ENCODE measurements at regions not wholly inside any gene's neighbourhood (a gene's known extent, or its start where the extent isn't known, plus 50 kb on each side); places are given as distances from the start of the nearest gene placed in this dataset.
"Not testable (repeated sequence)": the region's sequence is repeated elsewhere in the genome, so short reads cannot be mapped to it uniquely, and the experiment has no call there.

DNA sequence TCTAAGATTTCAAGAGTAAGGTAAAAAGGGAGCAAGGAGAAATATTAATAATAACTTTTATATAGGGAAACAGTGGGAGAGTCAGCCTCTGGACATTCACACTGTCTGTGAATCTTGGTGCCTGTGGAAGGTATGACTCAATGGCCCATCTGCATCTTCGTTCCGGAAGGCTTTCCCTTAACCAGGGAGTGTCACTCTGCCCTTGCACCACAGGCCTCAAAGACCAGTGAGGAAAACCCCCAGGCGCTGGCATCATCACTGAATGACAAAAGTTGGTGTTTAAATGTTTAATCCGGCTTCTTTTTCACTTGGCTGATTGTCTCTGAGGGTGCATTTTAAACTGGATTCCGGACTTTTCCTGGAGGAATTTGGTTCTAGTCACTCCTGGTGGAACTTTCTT lies 522.4 kb upstream of the TLE4 start:
- no peak for DNase-seq

DNA sequence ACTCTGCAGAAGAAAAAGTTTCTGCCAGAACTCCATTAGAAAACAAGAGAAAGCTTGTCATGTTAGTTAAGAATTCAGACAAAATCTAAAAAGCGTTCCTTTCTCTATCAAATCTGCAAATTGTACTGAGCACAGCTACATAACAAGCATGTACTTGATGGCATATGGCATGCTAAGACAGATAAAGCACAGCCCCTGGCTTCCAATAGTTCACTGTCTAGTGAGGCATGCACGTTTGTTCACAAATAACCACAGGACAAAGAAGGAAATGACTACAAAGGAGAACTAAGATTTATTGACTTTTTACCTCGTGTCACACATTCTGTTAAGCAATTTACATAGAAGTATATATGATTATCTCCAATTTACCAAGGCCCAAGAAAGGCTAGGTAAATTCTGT lies 518.2 kb upstream of the TLE4 start:
- DNase-seq = no peak

DNA sequence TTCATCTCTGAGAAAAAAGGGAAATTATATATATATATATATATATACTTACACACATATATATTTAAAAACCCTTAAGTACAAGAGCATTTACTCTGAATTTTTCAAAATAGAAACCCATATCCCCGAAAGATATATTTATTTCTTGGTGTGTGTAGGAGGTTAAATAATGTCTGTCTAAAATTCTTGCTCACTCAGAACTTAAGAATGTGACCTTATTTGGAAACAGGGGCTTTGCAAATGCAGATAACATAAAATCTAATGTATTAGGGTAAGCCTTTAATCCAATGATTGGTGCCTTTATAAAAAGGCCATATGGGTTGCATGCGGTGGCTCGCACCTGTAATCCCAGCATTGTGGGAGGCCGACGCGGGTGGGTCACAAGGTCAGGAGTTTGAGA lies 517.3 kb upstream of the TLE4 start:
- no peak for DNase-seq

DNA sequence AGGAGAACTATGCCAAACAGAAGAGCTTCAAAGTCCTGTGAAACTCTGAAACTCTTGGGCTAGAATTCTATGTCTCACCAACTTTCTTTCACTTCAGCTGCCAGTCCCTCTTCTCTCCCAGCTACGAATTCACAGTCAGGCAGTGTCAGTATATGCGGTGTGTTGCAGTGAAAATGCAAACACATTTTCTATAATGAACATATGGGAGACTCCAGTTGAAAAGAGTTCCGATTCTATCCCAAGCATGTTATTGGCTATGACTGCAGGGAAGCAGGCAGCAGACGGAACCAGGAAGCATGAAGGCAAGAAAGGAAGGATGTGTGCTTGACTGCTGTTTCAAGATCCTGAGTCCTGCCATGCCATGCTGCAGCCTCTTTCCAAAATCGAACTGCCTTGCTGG lies 515.7 kb upstream of the TLE4 start:
- no peak for DNase-seq

DNA sequence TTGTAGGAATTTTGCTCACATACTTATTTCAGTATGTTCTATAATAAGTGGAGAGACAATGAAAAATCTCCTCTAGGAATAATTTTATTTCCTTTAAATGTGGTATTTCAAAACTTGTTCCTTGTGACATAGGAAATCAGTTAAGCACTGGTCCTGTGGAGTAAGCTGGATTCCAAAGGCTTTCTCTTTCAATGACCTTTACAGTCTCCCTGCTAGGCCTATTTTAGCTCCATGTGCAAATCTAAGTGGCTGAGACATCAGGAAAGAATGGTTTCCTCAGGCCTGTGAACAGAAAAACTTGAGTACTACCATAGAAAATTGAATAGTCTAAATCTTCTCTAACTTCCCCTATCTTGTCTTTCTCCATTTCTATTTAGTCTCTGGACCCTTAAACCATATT lies 514.2 kb upstream of the TLE4 start:
- no peak for DNase-seq

DNA sequence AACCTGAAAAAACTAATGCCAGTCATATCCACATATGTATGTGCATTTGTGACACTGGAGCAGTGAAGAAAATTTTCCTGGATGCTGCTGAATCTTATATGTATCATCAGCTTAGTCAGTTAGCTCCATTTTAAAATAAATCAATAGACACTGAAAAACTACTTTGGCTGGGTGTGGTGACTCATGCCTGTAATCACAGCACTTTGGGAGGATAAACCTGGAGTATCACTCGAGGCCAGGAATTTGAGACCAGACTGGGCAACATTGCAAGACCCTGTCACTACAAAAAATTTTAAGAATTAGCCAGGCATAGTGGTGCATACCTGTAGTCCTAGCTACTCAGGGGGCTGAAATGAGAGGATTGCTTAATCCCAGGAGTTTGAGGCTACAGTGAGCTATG lies 511.0 kb upstream of the TLE4 start:
- DNase-seq = no peak

DNA sequence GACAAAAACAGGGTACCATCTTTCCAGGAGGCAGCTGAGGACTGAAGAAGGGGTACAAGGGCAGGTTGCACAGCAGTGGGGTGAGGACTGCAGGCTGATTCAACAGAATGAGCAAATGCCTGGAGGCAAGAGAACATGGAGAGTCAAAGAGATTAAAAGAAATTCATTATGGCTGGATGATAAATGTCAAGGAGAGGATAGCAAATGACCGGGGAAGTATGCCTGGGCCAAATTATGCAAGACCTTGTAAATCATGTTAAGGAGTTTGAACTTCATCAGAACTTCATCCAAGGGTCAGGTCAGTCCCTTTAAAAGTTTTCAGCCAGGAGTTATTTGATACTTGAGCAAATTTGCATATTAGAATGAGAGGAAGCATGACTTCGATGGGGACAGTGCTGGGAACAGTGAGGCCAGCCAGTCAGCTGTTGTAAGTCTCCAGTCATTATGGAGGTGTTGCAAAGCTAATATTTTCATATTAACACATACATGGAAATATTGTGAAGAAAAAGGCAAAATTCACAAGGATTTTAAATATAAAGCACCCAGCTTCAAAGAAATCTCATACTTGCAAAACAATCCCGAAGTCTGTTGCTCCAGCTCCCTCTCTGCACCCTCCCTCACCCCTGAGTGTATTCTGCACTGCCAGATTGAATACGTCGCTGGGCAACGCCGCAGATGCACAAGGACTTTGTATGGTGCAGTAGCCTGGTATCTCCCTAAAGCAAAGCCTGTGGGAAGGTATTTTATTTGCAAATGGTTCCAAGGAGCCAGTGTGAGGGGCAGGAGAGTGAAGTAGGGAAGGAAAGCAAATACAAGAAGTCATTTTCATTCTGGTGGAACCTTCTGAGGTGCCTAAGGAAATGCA lies 509.8 kb upstream of the TLE4 start:
- DNase-seq = no peak

DNA sequence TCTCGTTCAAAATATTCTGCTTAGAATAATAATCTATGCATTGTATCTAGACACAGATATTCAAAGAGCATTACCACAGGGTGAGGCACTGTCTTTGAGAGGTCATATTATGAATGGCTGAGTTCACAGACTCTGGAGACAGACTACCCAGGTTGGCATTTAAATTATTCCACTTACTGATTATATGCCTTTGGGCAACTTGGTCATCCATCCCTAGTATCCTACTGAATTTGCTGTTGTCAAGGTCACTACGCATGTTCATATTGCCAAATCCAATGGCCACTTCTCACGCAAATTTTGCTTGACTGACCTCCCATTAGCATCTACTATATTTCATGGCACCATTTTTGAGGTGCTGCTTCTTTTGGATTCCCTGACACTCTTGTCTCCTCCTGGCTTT lies 498.6 kb upstream of the TLE4 start:
- no peak for DNase-seq

DNA sequence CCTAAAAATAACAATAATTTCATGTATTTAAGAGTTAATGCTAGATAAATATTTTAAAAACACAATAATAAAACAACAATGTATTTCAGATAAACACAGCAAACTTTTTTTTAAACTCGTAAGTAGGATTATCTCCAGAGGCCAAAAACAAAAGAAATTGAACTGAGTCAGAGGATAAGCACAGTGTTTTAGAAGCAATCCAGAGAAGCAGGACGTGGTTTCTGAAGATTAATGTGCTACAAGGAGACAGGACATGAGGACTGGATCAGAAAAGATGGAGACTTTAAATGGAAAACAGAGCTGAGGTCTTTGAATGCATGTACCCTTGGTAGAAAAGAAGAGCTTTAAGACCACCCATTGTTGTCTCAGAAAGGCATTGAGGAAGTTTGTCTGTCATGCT lies 491.2 kb upstream of the TLE4 start:
- no peak for DNase-seq

DNA sequence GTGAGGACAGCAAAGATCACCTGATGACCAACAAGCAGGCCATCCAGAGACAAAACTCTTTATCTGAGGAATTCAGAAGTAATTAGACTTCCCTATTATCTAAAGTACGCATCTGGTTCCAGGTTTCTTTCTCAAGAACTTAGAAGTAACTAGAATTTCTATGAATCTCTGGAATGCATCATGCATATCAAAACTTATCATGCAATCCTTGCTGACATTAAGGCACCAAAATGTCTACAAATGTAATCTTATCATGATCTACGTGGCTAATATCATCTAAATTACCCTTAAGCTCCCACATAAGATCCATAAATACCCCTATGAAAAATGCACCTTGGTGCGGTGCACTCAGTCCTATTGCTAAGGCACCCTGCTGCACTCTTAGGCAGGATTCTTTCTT lies 488.1 kb upstream of the TLE4 start:
- DNase-seq = no peak

DNA sequence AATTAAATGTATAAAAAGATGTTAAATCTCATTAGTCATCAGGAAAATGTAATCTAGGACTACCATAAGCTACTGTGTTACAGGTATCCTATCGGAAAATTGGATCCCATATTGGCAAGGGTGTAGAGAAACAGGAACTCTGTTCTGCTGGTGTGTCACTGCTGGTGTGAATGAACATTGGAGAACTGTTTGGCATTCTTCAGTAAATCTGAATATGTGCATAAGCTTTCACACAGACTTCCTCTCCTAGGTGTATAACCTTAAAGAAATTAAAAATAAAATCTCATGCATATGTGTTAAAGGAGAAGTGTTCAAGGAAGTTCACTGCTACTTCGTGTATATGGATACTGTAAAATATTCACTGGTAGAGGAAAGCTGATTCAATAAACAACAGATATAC lies 484.6 kb upstream of the TLE4 start:
- no peak for DNase-seq

DNA sequence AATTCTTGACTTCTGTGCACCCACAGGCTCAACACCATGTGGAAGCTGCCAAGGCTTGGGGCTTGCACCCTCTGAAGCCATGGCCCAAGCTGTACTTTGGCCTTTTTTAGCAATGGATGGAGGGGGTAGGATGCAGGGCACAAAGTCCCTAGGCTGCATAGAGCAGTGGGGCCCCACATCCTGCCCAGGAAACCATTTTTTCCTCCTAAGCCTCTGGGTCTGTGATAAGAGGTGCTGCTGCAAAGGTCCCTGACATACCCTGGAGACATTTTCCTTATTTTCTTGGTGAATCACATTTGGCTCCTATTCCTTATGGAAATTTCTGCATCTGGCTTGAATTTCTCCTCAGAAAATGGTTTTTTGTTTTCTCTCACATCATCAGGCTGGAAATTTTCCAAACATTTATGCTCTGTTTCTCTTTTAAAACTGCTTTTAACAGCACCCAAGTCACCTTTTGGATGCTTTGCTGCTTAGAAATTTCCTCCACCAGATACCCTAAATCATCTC lies 482.7 kb upstream of the TLE4 start:
- DNase-seq = no peak

DNA sequence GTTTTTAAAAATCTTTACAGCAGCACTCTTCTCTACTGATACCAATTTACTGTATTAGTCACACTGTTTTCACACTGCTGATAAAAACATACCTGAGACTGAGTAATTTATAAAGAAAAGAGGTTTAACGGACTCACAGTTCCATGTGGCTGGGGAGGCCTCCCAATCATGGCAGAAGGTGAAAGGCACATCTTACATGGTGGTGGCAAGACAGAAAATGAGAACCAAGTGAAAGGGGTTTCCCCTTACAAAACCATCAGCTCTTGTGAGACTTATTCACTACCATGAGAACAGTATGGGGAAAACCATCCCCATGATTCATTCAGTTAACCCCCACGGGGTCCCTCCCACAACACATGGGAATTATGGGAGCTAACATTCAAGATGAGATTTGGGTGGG lies 481.9 kb upstream of the TLE4 start:
- not testable (repeated sequence) for DNase-seq

DNA sequence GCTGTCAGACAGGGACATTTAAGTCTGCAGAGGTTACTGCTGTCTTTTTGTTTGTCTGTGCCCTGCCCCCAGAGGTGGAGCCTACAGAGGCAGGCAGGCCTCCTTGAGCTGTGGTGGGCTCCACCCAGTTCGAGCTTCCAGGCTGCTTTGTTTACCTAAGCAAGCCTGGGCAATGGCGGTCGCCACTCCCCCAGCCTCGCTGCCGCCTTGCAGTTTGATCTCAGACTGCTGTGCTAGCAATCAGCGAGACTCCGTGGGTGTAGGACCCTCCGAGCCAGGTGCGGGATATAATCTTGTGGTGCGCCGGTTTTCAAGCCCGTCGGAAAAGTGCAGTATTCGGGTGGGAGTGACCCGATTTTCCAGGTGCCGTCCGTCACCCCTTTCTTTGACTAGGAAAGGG lies 468.5 kb upstream of the TLE4 start:
- DNase-seq = not testable (repeated sequence)

DNA sequence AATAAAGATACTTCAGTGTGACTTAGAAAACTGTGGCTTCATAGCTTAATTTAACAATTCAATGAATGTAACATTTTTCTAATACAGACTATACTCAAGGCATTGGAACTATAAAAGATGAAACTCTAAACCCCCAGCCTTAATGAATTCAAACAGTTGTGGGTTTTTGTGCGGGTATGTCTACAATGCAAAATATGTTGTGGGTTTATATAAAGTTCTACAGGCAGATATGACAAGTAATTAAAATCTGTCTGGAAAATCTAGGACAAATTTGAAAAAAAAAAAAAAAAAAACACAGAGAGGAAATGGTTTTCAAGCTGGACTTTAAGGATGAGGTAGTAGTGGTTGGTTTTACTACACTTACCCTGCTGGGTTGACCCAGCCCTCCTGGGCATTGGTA lies 467.5 kb upstream of the TLE4 start:
- no peak for DNase-seq

DNA sequence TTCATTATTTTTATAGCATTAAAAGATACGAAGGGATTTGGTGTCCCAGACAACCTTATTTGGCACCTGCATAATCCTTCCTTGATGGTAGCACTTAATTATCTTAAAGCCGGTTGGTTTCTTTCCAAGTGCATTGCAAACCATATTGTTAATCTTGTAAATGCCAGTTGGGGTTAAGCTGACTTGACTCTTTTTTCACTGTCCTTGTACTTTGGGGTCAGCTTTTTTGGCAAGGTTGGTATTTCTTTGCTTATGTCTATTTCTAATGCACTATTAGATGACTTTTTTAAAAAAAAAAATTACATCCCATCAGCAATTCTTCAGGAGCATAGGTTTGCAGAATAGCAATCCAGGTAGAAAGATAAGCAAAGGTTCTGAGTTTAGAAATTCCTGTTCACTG lies 466.8 kb upstream of the TLE4 start:
- DNase-seq = no peak

DNA sequence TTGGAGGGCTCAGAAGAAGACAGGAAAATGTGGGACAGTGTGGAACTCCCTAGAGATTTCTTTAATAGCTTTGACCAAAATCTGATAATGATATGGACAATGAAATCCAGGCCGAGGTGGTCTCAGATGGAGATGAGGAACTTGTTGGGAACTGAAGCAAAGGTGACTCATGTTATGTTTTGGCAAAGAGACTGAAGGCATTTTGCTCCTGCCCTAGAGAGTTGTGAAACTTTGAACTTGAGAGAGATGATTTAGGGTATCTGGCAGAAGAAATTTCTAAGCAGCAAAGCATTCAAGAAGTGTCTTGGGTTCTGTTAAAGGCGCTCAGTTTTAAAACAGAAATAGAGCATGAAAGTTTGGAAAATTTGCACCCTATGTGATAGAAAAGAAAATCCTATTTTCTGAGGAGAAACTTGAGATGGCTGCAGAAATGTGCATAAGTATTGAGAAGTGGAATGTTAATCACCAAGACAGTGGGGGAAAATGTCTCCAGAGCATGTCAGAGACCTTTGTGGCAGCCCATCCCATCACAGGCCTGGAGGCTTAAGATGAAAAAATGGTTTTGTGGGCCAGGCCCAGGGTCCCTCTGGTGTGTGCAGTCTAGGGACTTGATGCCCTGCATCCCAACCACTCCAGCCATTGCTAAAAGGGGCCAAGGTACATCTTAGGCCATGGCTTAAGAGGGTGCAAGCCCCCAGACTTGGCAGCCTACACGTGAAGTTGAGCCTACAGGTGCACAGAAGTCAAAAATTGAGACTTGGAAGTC lies 463.7 kb upstream of the TLE4 start:
- no peak for DNase-seq

DNA sequence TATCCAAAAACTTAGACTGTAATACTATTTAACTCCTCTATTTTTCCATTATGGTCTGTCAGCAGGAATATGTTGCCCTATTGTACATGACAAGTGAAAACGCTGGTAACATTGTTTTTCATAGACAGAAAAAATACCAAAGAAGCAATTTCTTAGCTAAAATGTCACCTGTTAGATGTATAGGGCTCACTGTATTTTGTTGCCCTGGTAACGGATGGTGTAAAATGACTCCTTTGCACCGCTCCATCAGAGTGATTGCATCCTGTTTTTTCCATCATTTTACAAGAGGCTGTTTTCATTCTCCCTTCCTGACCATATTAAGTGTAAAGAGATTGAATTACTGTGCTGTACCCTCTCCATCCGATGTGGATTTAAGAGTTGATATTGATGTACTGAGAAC lies 460.1 kb upstream of the TLE4 start:
- DNase-seq = no peak

DNA sequence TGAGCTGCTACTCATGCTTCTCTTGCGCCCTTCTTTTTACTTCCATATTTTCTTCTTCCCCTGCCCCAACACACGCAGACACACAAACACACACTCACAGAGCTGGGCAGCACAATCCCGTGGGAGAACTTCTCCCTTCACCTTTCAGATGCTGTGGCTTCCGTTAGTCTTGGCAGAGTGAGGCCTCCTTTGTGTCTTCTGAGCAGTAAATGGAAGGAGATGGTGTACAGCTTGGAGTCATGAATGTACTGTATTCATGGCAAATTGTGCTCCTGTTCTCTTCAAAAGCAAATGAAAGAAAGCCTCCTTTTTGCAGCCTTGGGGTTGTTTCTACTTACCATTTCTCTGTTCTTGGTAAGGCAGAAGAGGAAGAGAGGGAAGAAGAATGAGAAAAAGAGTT lies 456.6 kb upstream of the TLE4 start:
- DNase-seq = no peak

DNA sequence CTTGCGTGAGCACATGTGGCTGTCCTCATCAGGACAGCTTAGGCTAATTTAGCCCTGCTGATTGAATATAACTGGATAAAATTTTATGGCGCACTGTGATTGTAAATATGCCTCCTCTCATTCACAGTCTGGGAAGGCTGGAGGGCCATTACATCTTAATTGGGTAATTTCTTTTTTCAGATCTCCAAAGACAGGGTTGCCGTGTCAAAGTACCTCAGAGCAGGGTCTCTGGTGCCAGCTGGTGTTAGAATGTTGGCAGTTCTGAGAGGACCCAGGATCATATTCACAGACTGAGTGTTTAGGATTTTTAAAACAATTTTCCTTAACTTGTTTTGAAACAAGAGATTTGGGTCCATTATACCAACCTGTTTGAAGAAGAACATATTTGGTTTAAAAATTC lies 455.7 kb upstream of the TLE4 start:
- no peak for DNase-seq

DNA sequence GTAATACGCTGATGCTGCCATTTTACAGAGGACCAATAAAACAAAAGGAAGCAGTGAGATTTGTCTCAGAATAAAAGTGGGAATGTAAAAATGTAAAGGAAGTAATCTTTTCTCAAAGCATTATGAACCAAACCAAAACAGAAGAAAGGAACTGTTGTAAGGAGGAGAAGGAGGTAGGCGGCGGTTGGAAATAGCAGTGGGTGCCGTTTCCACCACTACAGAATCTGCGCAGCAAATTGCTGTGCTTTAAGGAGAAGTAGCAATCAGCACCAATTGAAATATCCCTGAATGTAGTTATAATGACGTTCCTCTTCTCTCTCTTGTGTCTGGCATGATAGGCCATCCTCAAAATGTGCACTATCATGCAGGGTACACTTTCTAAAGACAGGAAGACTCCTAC lies 455.1 kb upstream of the TLE4 start:
- no peak for DNase-seq

DNA sequence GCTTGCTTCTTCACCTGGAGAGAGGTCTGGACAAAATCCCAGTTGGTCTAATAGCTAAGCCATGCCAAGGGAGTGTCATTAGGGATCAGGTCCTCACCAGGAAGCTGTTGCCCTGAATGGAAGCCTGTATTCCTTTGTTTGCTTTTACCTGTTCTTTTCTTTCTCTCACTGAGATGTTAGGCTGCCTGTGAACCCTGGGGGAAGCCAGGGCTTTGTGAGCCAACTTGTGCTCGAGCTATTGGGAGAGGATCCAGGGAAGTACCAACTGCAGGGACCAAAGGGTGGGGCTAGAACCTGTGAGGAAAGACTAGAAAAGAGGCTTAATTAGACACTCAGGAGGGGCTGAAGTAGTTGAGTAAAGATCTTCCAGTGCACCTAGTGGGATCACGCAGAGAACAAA lies 451.2 kb upstream of the TLE4 start:
- DNase-seq = no peak

DNA sequence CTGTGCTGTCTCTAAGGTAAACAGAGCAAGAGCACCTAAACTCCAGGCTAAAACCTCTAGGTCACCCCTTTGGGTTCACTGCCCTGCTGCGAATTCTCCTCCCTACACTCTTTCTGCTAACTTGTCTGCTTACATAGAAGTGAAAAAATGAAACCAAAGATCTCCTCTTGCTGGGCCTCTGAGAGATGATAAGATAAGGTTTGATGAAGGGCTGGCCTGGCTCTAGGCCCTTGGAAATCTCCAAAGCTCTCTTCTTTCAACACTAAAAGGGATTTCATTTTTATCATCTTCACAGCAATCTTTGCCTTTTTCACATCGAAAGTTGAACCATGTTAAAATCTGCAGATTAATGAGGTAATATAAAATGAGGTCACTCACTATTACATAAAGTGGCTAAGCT lies 450.8 kb upstream of the TLE4 start:
- no peak for DNase-seq

DNA sequence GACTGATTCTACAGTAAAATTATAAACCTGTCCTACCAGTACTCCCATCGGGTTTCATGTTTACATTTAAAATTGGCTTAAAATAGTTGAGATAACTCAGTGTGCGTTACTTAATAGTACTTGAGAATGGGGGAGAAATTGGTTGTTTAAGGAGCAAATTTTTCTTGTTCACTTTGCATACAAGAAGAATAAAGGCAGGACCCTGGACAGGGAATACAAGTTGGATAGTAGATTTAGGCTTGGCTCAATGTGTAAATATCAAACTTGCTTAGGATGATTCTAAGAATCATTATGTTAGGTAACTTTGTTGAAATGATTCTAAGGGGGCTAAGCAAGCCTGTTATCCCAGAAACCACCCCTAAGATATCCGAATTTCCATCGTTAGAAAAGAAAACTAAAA lies 448.4 kb upstream of the TLE4 start:
- no peak for DNase-seq

Data from activated CD8-positive, alpha-beta memory T cell treated with anti-CD3 and anti-CD28 coated beads for 24 hours (primary cell).